ENCODE measurements at regions not wholly inside any gene's neighbourhood (a gene's known extent, or its start where the extent isn't known, plus 50 kb on each side); places are given as distances from the start of the nearest gene placed in this dataset.
"Not testable (repeated sequence)": the region's sequence is repeated elsewhere in the genome, so short reads cannot be mapped to it uniquely, and the experiment has no call there.

- not testable (repeated sequence) for TF ChIP-seq POLR2A (IDR thresholded peaks at IDR 0.05; ENCODE audit: low read length); GATA1 (IDR thresholded peaks at IDR 0.05; ENCODE audit: low read depth, low read length)
These were observed 159.8 kb downstream of the GOLGA6L4 start for GRCh38 chr15:84395384-84395783.

All from erythroblast (primary cell).